ENCODE measurements at regions not wholly inside any gene's neighbourhood (a gene's known extent, or its start where the extent isn't known, plus 50 kb on each side); places are given as distances from the start of the nearest gene placed in this dataset.

GRCh38 chr14:27484633-27485032 is 886.8 kb upstream of the NOVA1 start:
- H3K4me3 ChIP-seq: no peak overlapping the region
- no peaks in the 10 kb centered on the region for H3K9me3 ChIP-seq (ENCODE audit: low read depth)
- TF ChIP-seq CTCF (IDR thresholded peaks at IDR 0.05; ENCODE audit: low read depth, low read length): no peak
- no peaks in the 10 kb centered on the region for H3K4me1 ChIP-seq (ENCODE audit: low read depth)
- DNase-seq (ENCODE audit: low read depth in 1 of 2, low spot score in 1 of 2): no peak
- no peak overlapping the region for H3K27ac ChIP-seq
- H3K36me3 ChIP-seq: no peaks in the 10 kb centered on the region
- no peaks in the 10 kb centered on the region for H3K27me3 ChIP-seq

GRCh38 chr14:27485193-27485592 is 887.4 kb upstream of the NOVA1 start:
- no peak overlapping the region for H3K27ac ChIP-seq
- no peaks in the 10 kb centered on the region for H3K27me3 ChIP-seq
- H3K9me3 ChIP-seq (ENCODE audit: low read depth): no peaks in the 10 kb centered on the region
- no peak for TF ChIP-seq CTCF (IDR thresholded peaks at IDR 0.05; ENCODE audit: low read depth, low read length)
- no peaks in the 10 kb centered on the region for H3K4me1 ChIP-seq (ENCODE audit: low read depth)
- no peak for DNase-seq (ENCODE audit: low read depth in 1 of 2, low spot score in 1 of 2)
- no peaks in the 10 kb centered on the region for H3K36me3 ChIP-seq
- H3K4me3 ChIP-seq: no peak overlapping the region

GRCh38 chr14:27506272-27506671 is 908.4 kb upstream of the NOVA1 start:
- H3K4me1 ChIP-seq (ENCODE audit: low read depth): no peaks in the 10 kb centered on the region
- DNase-seq (ENCODE audit: low read depth in 1 of 2, low spot score in 1 of 2): no peak
- no peaks in the 10 kb centered on the region for H3K9me3 ChIP-seq (ENCODE audit: low read depth)
- no peak overlapping the region for H3K4me3 ChIP-seq
- H3K36me3 ChIP-seq: no peaks in the 10 kb centered on the region
- H3K27ac ChIP-seq: no peak overlapping the region
- TF ChIP-seq CTCF (IDR thresholded peaks at IDR 0.05; ENCODE audit: low read depth, low read length): no peak
- no peaks in the 10 kb centered on the region for H3K27me3 ChIP-seq

- peak; percentile 30 for TF ChIP-seq CTCF (IDR thresholded peaks at IDR 0.05; ENCODE audit: low read depth, low read length)
- Histone ChIP-seq H3K36me3 (no peaks in the 10 kb centered on the region), H3K27me3 (no peaks in the 10 kb centered on the region), H3K4me3 (no peak overlapping the region), H3K27ac (no peak overlapping the region), H3K4me1 (ENCODE audit: low read depth) (no peaks in the 10 kb centered on the region), H3K9me3 (ENCODE audit: low read depth) (no peaks in the 10 kb centered on the region)
- peak; percentile 24 to 56 for DNase-seq (ENCODE audit: low read depth in 1 of 2, low spot score in 1 of 2)
Observed at GRCh38 chr14:27528328-27528727, 930.5 kb upstream of the NOVA1 start.

- H3K9me3 ChIP-seq (ENCODE audit: low read depth): no peaks in the 10 kb centered on the region
- no peaks in the 10 kb centered on the region for H3K36me3 ChIP-seq
- no peak overlapping the region for H3K4me3 ChIP-seq
- DNase-seq (ENCODE audit: low read depth in 1 of 2, low spot score in 1 of 2): no peak
- no peaks in the 10 kb centered on the region for H3K4me1 ChIP-seq (ENCODE audit: low read depth)
- no peaks in the 10 kb centered on the region for H3K27me3 ChIP-seq
- no peak for TF ChIP-seq CTCF (IDR thresholded peaks at IDR 0.05; ENCODE audit: low read depth, low read length)
- no peak overlapping the region for H3K27ac ChIP-seq
Observed at GRCh38 chr14:27536748-27537147, 938.9 kb upstream of the NOVA1 start.

- Histone ChIP-seq H3K4me1 (ENCODE audit: low read depth) (no peaks in the 10 kb centered on the region), H3K27ac (no peak overlapping the region), H3K27me3 (no peaks in the 10 kb centered on the region), H3K9me3 (ENCODE audit: low read depth) (no peaks in the 10 kb centered on the region), H3K4me3 (no peak overlapping the region), H3K36me3 (no peaks in the 10 kb centered on the region)
- TF ChIP-seq CTCF (IDR thresholded peaks at IDR 0.05; ENCODE audit: low read depth, low read length): no peak
- no peak for DNase-seq (ENCODE audit: low read depth in 1 of 2, low spot score in 1 of 2)
Observed at GRCh38 chr14:27546111-27546510, 948.3 kb upstream of the NOVA1 start.
